GM23338 (cell line): ENCODE measurements at regions not wholly inside any gene's neighbourhood (a gene's known extent, or its start where the extent isn't known, plus 50 kb on each side); places are given as distances from the start of the nearest gene placed in this dataset.

Source experiments
- ATAC-seq: fragments of 200-7000 bp; cut with Tn5 transposase; 3 replicates; pipeline ENCODE4 v1.9.1; 2020
- DNase-seq: peaks from one replicate; pipeline ENCODE4 v3.0.0-alpha.2; 2015; ENCODE audit warnings: low spot score
- H2AFZ ChIP-seq: fragments of 200-600 bp; sonication (generic); 2 replicates; pipeline ENCODE4 v1.8.0; 2016; ENCODE audit warnings: antibody characterized with exemption, mild to moderate bottlenecking, moderate library complexity
- H3F3A ChIP-seq: fragments of 200-600 bp; sonication (generic); replicated peaks from 2 replicates; pipeline ENCODE4 v1.8.0; 2017; ENCODE audit warnings: antibody characterized with exemption, mixed run types, low read depth
- H3K27ac ChIP-seq: fragments of 200-600 bp; sonication (generic); 2 replicates; pipeline ENCODE4 v1.6.1; 2016; ENCODE audit warnings: low read depth
- H3K27me3 ChIP-seq: fragments of 200-600 bp; sonication (generic); 2 replicates; pipeline ENCODE4 v1.8.0; 2016; ENCODE audit warnings: mild to moderate bottlenecking, mixed run types, moderate library complexity; ENCODE audit not compliant: insufficient read depth
- H3K36me3 ChIP-seq: fragments of 200-600 bp; sonication (generic); 2 replicates; pipeline ENCODE4 v1.8.0; 2016; ENCODE audit warnings: mild to moderate bottlenecking; ENCODE audit not compliant: insufficient read depth
- H3K4me1 ChIP-seq: fragments of 200-600 bp; sonication (generic); 2 replicates; pipeline ENCODE4 v1.8.0; 2016; ENCODE audit warnings: mild to moderate bottlenecking, moderate library complexity; ENCODE audit not compliant: insufficient read depth
- H3K4me2 ChIP-seq: fragments of 200-600 bp; sonication (generic); 2 replicates; pipeline ENCODE4 v1.7.1; 2017; ENCODE audit warnings: mixed run types
- H3K4me3 ChIP-seq: fragments of 200-600 bp; sonication (generic); 2 replicates; pipeline ENCODE4 v1.6.1; 2016; ENCODE audit warnings: mixed run types
- H3K79me2 ChIP-seq: fragments of 200-600 bp; sonication (generic); replicated peaks from 2 replicates; pipeline ENCODE4 v1.8.0; 2017; ENCODE audit warnings: mild to moderate bottlenecking; ENCODE audit not compliant: insufficient read depth
- H3K9me2 ChIP-seq: fragments of 200-600 bp; sonication (generic); 2 replicates; pipeline ENCODE4 v1.8.0; 2017; ENCODE audit not compliant: insufficient read depth
- H4K20me1 ChIP-seq: fragments of 200-600 bp; sonication (generic); replicated peaks from 2 replicates; pipeline ENCODE4 v1.8.0; 2017; ENCODE audit warnings: mild to moderate bottlenecking; ENCODE audit not compliant: insufficient read depth
- H3K27ac Mint-ChIP-seq: 2 replicates; pipeline ENCODE4 v1.8.0; 2020; ENCODE audit warnings: inconsistent platforms, mild to moderate bottlenecking, moderate library complexity, mixed read lengths
- H3K27me3 Mint-ChIP-seq: 3 replicates; pipeline ENCODE4 v1.8.0; 2022; ENCODE audit warnings: low read depth, mild to moderate bottlenecking, moderate library complexity, mixed read lengths, inconsistent platforms; ENCODE audit not compliant: insufficient read depth, poor library complexity
- H3K36me3 Mint-ChIP-seq: 3 replicates; pipeline ENCODE4 v1.8.0; 2021; ENCODE audit warnings: low read depth, mild to moderate bottlenecking, inconsistent platforms, moderate library complexity, mixed read lengths
- H3K4me1 Mint-ChIP-seq: 3 replicates; pipeline ENCODE4 v1.8.0; 2020; ENCODE audit warnings: mild to moderate bottlenecking, inconsistent platforms, mixed read lengths
- H3K4me3 Mint-ChIP-seq: 3 replicates; pipeline ENCODE4 v1.8.0; 2021; ENCODE audit warnings: moderate library complexity, mild to moderate bottlenecking, inconsistent platforms, mixed read lengths
- H3K9me3 Mint-ChIP-seq: 3 replicates; pipeline ENCODE4 v1.8.0; 2020; ENCODE audit warnings: moderate library complexity, mild to moderate bottlenecking, inconsistent platforms, mixed read lengths
- CREB1 ChIP-seq: fragments of 250-450 bp; sonication (Bioruptor Pico); IDR thresholded peaks from 2 replicates; pipeline ENCODE4 v1.5.0; 2020; ENCODE audit warnings: low read depth, mild to moderate bottlenecking, moderate library complexity
- EZH2 ChIP-seq: fragments of 200-600 bp; sonication (generic); IDR thresholded peaks from one replicate; pipeline ENCODE4 v1.8.0; 2017; ENCODE audit warnings: antibody characterized with exemption, mild to moderate bottlenecking, low read depth; ENCODE audit not compliant: unreplicated experiment
- JUNB ChIP-seq: IDR thresholded peaks from one replicate; pipeline ENCODE4 v1.6.1; 2016; ENCODE audit warnings: antibody characterized with exemption; ENCODE audit not compliant: unreplicated experiment
- NANOG ChIP-seq: IDR thresholded peaks from 2 replicates; pipeline ENCODE4 v1.6.1; 2016; ENCODE audit warnings: antibody characterized with exemption, borderline replicate concordance
- POLR2AphosphoS5 ChIP-seq: IDR thresholded peaks from 2 replicates; pipeline ENCODE4 v1.6.1; 2016; ENCODE audit warnings: antibody characterized with exemption, low read depth
- STAT1 ChIP-seq: IDR thresholded peaks from one replicate; pipeline ENCODE4 v1.6.1; 2016; ENCODE audit warnings: antibody characterized with exemption; ENCODE audit not compliant: unreplicated experiment
- ZNF114 ChIP-seq: fragments of 250-450 bp; sonication (Bioruptor Pico); IDR thresholded peaks from 2 replicates; pipeline ENCODE4 v1.5.0; 2020; ENCODE audit warnings: mild to moderate bottlenecking, moderate library complexity
- TF ChIP-seq, protein P1 (sequence below): fragments of 250-450 bp; sonication (Bioruptor Pico); IDR thresholded peaks from 2 replicates; pipeline ENCODE4 v1.5.0; 2020; ENCODE audit warnings: mild to moderate bottlenecking, moderate library complexity
- TF ChIP-seq, protein P2 (sequence below): IDR thresholded peaks from one replicate; pipeline ENCODE4 v1.6.1; 2018; ENCODE audit warnings: antibody characterized with exemption; ENCODE audit not compliant: unreplicated experiment
- TF ChIP-seq, protein P3 (sequence below), 2 experiments: fragments of 200-600 bp in 1 of 2; sonication (generic) in 1 of 2; conservative IDR thresholded peaks; 2 replicates each; pipeline versions ENCODE4 v1.5.1 to v1.6.1; 2016 to 2017; ENCODE audit warnings: antibody characterized with exemption in 2 of 2, low read depth in 2 of 2, mild to moderate bottlenecking in 2 of 2, moderate library complexity in 1 of 2

DNA sequence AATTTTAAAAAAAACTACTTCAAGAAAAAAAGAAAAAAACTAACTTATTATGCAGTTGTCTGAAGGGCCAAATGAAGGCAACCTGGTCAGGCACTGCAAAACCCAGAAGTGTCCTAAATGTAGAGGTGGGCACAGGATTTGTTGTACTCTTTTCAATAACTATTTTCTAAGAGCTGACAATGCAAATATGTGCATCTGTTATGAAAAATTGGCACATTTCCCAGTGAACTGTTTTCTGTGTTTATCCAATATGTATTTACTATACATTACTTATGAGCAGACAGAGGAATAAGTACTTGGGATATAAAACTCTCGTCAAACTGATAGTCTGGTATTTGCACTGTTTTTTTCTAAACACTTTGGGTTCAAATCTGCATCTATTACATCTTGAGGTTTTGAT is 188.0 kb upstream of the C21orf91 start:
- Histone ChIP-seq H4K20me1 (no peaks in the 10 kb centered on the region), H3K79me2 (no peaks in the 10 kb centered on the region), H3K9me2 (no peaks in the 10 kb centered on the region), H3F3A (no peaks in the 10 kb centered on the region), H3K27ac (no peak overlapping the region), H2AFZ (no peak overlapping the region), H3K4me2 (no peak overlapping the region), H3K4me3 (no peak overlapping the region), H3K27me3 (no peaks in the 10 kb centered on the region), H3K36me3 (no peaks in the 10 kb centered on the region), H3K4me1 (no peaks in the 10 kb centered on the region)
- Mint-ChIP-seq H3K4me1 (no peaks in the 10 kb centered on the region; the same call in 2 of the 3 replicates), H3K4me3 (no peak overlapping the region), H3K27ac (no peak overlapping the region), H3K36me3 (no peaks in the 10 kb centered on the region), H3K9me3 (no peaks in the 10 kb centered on the region), H3K27me3 (no peaks in the 10 kb centered on the region)
- no peak for TF ChIP-seq JUNB
- TF ChIP-seq, protein P1, sequence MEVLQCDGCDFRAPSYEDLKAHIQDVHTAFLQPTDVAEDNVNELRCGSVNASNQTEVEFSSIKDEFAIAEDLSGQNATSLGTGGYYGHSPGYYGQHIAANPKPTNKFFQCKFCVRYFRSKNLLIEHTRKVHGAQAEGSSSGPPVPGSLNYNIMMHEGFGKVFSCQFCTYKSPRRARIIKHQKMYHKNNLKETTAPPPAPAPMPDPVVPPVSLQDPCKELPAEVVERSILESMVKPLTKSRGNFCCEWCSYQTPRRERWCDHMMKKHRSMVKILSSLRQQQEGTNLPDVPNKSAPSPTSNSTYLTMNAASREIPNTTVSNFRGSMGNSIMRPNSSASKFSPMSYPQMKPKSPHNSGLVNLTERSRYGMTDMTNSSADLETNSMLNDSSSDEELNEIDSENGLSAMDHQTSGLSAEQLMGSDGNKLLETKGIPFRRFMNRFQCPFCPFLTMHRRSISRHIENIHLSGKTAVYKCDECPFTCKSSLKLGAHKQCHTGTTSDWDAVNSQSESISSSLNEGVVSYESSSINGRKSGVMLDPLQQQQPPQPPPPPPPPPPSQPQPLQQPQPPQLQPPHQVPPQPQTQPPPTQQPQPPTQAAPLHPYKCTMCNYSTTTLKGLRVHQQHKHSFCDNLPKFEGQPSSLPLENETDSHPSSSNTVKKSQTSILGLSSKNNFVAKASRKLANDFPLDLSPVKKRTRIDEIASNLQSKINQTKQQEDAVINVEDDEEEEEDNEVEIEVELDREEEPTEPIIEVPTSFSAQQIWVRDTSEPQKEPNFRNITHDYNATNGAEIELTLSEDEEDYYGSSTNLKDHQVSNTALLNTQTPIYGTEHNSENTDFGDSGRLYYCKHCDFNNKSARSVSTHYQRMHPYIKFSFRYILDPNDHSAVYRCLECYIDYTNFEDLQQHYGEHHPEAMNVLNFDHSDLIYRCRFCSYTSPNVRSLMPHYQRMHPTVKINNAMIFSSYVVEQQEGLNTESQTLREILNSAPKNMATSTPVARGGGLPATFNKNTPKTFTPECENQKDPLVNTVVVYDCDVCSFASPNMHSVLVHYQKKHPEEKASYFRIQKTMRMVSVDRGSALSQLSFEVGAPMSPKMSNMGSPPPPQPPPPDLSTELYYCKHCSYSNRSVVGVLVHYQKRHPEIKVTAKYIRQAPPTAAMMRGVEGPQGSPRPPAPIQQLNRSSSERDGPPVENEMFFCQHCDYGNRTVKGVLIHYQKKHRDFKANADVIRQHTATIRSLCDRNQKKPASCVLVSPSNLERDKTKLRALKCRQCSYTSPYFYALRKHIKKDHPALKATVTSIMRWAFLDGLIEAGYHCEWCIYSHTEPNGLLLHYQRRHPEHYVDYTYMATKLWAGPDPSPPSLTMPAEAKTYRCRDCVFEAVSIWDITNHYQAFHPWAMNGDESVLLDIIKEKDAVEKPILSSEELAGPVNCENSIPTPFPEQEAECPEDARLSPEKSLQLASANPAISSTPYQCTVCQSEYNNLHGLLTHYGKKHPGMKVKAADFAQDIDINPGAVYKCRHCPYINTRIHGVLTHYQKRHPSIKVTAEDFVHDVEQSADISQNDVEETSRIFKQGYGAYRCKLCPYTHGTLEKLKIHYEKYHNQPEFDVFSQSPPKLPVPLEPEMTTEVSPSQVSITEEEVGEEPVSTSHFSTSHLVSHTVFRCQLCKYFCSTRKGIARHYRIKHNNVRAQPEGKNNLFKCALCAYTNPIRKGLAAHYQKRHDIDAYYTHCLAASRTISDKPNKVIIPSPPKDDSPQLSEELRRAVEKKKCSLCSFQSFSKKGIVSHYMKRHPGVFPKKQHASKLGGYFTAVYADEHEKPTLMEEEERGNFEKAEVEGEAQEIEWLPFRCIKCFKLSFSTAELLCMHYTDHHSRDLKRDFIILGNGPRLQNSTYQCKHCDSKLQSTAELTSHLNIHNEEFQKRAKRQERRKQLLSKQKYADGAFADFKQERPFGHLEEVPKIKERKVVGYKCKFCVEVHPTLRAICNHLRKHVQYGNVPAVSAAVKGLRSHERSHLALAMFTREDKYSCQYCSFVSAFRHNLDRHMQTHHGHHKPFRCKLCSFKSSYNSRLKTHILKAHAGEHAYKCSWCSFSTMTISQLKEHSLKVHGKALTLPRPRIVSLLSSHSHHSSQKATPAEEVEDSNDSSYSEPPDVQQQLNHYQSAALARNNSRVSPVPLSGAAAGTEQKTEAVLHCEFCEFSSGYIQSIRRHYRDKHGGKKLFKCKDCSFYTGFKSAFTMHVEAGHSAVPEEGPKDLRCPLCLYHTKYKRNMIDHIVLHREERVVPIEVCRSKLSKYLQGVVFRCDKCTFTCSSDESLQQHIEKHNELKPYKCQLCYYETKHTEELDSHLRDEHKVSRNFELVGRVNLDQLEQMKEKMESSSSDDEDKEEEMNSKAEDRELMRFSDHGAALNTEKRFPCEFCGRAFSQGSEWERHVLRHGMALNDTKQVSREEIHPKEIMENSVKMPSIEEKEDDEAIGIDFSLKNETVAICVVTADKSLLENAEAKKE (CRISPR knock-in tag): no peak
- TF ChIP-seq, protein P2, sequence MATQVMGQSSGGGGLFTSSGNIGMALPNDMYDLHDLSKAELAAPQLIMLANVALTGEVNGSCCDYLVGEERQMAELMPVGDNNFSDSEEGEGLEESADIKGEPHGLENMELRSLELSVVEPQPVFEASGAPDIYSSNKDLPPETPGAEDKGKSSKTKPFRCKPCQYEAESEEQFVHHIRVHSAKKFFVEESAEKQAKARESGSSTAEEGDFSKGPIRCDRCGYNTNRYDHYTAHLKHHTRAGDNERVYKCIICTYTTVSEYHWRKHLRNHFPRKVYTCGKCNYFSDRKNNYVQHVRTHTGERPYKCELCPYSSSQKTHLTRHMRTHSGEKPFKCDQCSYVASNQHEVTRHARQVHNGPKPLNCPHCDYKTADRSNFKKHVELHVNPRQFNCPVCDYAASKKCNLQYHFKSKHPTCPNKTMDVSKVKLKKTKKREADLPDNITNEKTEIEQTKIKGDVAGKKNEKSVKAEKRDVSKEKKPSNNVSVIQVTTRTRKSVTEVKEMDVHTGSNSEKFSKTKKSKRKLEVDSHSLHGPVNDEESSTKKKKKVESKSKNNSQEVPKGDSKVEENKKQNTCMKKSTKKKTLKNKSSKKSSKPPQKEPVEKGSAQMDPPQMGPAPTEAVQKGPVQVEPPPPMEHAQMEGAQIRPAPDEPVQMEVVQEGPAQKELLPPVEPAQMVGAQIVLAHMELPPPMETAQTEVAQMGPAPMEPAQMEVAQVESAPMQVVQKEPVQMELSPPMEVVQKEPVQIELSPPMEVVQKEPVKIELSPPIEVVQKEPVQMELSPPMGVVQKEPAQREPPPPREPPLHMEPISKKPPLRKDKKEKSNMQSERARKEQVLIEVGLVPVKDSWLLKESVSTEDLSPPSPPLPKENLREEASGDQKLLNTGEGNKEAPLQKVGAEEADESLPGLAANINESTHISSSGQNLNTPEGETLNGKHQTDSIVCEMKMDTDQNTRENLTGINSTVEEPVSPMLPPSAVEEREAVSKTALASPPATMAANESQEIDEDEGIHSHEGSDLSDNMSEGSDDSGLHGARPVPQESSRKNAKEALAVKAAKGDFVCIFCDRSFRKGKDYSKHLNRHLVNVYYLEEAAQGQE: no peak
- no peak for TF ChIP-seq EZH2
- TF ChIP-seq POLR2AphosphoS5: no peak
- TF ChIP-seq, protein P3, sequence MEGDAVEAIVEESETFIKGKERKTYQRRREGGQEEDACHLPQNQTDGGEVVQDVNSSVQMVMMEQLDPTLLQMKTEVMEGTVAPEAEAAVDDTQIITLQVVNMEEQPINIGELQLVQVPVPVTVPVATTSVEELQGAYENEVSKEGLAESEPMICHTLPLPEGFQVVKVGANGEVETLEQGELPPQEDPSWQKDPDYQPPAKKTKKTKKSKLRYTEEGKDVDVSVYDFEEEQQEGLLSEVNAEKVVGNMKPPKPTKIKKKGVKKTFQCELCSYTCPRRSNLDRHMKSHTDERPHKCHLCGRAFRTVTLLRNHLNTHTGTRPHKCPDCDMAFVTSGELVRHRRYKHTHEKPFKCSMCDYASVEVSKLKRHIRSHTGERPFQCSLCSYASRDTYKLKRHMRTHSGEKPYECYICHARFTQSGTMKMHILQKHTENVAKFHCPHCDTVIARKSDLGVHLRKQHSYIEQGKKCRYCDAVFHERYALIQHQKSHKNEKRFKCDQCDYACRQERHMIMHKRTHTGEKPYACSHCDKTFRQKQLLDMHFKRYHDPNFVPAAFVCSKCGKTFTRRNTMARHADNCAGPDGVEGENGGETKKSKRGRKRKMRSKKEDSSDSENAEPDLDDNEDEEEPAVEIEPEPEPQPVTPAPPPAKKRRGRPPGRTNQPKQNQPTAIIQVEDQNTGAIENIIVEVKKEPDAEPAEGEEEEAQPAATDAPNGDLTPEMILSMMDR (conservative IDR thresholded peaks at IDR 0.05; ENCODE audit: low read depth in 2 of 2): no peak
- TF ChIP-seq ZNF114 (CRISPR knock-in tag): no peak
- no peak for TF ChIP-seq STAT1
- no peak for TF ChIP-seq NANOG
- no peak for TF ChIP-seq CREB1 (CRISPR knock-in tag)
- ATAC-seq: no peak
- no peak for DNase-seq
